GM10248 (cell line): ENCODE measurements at regions not wholly inside any gene's neighbourhood (a gene's known extent, or its start where the extent isn't known, plus 50 kb on each side); places are given as distances from the start of the nearest gene placed in this dataset.

ENCODE experiments used
- CTCF ChIA-PET: fragments of 300-600 bp; sonication (Branson Sonifier 250); formaldehyde crosslinking; extraction: SDS; loops from one replicate; lab custom pipeline; 2021; ENCODE audit warnings: antibody characterized with exemption; lab: Yijun Ruan, JAX
- POLR2A ChIA-PET: fragments of 350-650 bp; sonication (Branson Sonifier 250); formaldehyde crosslinking; extraction: SDS; loops from one replicate; lab custom pipeline; 2020; ENCODE audit warnings: antibody characterized with exemption; lab: Yijun Ruan, JAX
- DNase-seq: peaks from one replicate; pipeline ENCODE4 v3.0.0; 2012; ENCODE audit errors: extremely low spot score
- CTCF ChIP-seq: IDR thresholded peaks from 2 replicates; pipeline ENCODE4 v1.5.1; 2012; ENCODE audit warnings: mild to moderate bottlenecking, low read depth; ENCODE audit errors: extremely low read depth, missing control alignments, control extremely low read depth

GRCh38 chr18:11501352-11501751, 108.0 kb upstream of the SLC35G4 start:
- no peak for TF ChIP-seq CTCF
- ChIA-PET POLR2A (no interaction called here), CTCF (interaction anchor here (4.2 kb wide), 1 partner anchor 18 kb away, joined by 18 read pairs; no protein-coding TSS in a partner anchor)
- no peak for DNase-seq

GRCh38 chr18:11500153-11501122, 109.0 kb upstream of the SLC35G4 start:
- no peak for TF ChIP-seq CTCF
- POLR2A ChIA-PET = no interaction called here
- no peak for DNase-seq
- CTCF ChIA-PET = interaction anchor here (0.6 to 4.2 kb wide), 2 partner anchors 19 to 495 kb away, joined by 3 to 18 read pairs; no protein-coding TSS in a partner anchor

GRCh38 chr18:11498821-11499220, 110.6 kb upstream of the SLC35G4 start:
- POLR2A ChIA-PET = no interaction called here
- CTCF ChIA-PET = interaction anchor here (1.5 kb wide), 1 partner anchor 20 kb away, joined by 4 read pairs; no protein-coding TSS in a partner anchor
- no peak for TF ChIP-seq CTCF
- no peak for DNase-seq

GRCh38 chr18:11497585-11497984, 111.8 kb upstream of the SLC35G4 start:
- CTCF ChIA-PET = interaction anchor here (1.5 kb wide), 1 partner anchor 21 kb away, joined by 4 read pairs; no protein-coding TSS in a partner anchor
- DNase-seq = no peak
- POLR2A ChIA-PET = no interaction called here
- TF ChIP-seq CTCF = no peak

- TF ChIP-seq CTCF = no peak
- CTCF ChIA-PET = no interaction called here
- POLR2A ChIA-PET = no interaction called here
- DNase-seq = no peak
Observed at GRCh38 chr18:11496526-11497172, 112.7 kb upstream of the SLC35G4 start.

- POLR2A ChIA-PET = no interaction called here
- no peak for DNase-seq
- no peak for TF ChIP-seq CTCF
- CTCF ChIA-PET = no interaction called here
Observed at GRCh38 chr18:11495441-11495840, 114.0 kb upstream of the SLC35G4 start.
